Glomerular endothelial cell (primary cell): ENCODE measurements at regions not wholly inside any gene's neighbourhood (a gene's known extent, or its start where the extent isn't known, plus 50 kb on each side); places are given as distances from the start of the nearest gene placed in this dataset.
"Not testable (repeated sequence)": the region's sequence is repeated elsewhere in the genome, so short reads cannot be mapped to it uniquely, and the experiment has no call there.

Experiments
- DNase-seq: peaks from one replicate; pipeline ENCODE4 v3.0.0-alpha.2; 2011; ENCODE audit warnings: low read depth, low spot score; ENCODE audit errors: extremely low read depth

DNA sequence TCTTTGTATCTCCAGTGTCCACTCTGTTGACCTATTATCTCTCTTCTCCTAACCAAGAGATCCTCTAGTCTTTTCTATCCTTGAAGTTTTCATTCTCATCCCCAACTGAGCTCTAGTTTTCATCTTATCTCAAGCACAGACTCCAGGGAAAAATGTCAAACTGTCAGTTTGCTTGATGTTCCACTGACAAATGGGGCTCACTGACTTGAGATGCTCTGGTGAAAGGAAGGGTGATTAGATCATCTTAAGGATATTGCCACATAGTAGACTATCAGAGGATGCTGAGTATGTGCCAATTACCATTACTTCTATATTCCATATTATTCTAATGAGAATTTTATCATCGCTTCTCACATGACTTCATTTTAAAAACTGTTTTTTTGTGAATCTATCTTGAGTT, 2008.2 kb downstream of the ARAP2 start:
- no peak for DNase-seq

- DNase-seq = no peak
Measured at GRCh38 chr4:34245276-34245675, 1999.0 kb downstream of the ARAP2 start.

GRCh38 chr4:34250562-34250961, 1993.8 kb downstream of the ARAP2 start:
- DNase-seq = no peak

DNA sequence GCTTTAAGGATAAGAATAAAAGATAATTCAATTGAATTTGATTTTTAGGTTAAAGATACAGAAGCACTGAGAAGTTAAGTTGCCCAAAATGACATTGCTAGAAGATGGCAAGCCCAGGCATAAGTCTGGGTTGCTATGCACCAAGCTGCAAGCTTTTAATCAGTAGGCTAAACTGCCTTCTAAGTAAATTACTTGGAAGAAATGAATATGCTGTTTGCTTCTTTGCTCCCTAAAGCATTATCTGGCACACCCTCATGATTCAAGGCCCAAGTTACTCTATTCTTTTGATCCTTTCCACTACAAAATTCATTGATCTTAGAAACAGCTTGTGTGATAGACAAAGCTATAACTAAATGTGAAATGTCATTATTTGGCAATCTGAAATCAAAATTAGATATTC, 1991.1 kb downstream of the ARAP2 start:
- DNase-seq = no peak

DNA sequence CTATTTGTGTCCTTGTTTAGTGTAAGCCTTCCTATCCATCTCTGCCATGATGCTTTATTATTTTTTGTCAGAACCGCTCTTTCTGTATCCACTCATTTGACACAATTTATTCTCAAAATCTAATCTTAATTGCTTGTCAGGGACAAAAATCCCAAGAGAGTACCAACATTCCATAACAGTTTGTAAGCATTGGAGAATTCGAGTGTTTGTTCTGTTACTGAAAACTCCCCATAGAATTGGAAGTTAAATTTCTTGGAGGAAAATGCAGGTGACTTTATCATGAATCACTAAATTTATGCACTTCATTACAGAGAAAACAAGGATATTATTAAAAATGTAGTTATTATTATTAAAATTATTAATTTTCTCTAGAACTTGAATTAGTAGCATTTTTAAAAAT, 1986.1 kb downstream of the ARAP2 start:
- no peak for DNase-seq

GRCh38 chr4:34261799-34262314, 1982.5 kb downstream of the ARAP2 start:
- DNase-seq = no peak

- DNase-seq = no peak
Measured at GRCh38 chr4:34269613-34270012, 1974.7 kb downstream of the ARAP2 start.

GRCh38 chr4:34271479-34272355, 1972.6 kb downstream of the ARAP2 start:
- no peak for DNase-seq

DNA sequence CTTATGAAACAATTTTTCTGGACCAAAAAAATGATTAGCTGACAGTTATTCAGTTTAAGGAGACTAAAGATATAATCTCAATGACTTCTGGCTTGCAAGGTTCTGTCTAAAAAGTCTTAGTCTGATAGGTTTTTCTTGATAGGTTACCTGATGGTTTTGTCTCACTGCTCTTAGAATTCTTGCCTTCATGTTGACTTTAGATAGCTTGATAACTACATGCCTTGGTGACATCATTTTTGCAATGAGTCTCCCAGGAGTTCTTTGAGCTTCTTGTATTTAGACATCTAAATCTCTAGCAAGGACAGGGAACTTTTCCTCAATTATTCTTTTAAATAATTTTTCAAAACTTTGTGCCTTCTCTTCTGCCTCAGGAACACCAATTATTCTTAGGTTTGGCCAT, 1965.3 kb downstream of the ARAP2 start:
- DNase-seq = no peak

DNA sequence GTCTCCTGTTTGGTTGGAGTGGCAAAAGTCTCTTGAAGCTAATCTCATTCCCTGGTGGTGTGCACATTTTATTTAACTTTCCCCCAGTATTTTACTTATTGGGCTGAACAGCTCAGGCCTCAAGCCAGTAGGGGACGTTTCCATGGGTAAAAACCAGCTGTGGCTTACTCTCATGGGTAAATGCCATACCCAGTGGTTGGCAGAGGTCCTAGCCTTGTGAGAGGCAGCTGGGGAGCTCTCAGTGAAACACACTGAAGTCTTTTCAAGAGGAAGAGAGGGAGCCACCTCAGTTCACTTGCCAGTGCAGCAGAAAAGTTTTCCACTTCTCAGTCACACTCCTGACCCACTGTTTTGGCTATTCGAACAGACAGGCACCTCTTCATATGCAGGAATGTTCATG, 1964.2 kb downstream of the ARAP2 start:
- DNase-seq = no peak

GRCh38 chr4:34281826-34282225, 1962.5 kb downstream of the ARAP2 start:
- DNase-seq = no peak

DNA sequence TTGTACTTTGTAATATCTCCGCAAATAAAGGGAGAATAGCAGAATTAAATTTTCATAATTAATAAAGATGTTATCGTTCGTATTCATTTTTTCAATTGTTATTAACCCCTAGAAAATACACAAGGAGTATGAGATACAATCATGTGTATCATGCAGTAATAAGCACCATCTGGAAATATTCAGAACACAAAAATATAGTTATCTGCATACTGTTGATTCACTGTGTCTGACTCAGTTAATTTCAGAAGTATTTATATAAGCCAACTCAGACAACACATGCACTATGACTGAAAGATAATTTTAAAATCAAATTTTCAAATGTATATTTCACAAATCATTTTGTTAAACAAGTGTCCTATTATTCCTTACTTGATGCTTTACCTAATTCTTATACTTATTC, 1954.8 kb downstream of the ARAP2 start:
- no peak for DNase-seq

DNA sequence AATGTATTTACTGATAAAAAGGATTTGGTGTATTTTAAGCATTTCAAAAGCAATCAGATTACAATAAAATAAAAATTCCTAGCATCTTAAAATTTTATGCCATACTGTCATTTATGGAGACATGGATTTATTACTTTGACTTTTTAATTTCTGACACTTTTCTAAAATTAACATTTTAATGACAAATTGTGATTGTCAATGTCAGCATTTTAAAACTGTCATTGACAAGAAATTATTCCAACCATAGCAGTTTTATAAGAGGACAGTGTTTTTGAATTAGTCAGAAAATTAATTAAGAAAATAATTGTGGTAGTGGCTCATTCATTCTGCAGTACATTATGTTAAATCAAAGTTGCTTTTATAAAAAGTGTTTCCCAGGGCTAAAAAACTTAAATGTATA, 1954.4 kb downstream of the ARAP2 start:
- no peak for DNase-seq

GRCh38 chr4:34293459-34293858, 1950.9 kb downstream of the ARAP2 start:
- DNase-seq = no peak

DNA sequence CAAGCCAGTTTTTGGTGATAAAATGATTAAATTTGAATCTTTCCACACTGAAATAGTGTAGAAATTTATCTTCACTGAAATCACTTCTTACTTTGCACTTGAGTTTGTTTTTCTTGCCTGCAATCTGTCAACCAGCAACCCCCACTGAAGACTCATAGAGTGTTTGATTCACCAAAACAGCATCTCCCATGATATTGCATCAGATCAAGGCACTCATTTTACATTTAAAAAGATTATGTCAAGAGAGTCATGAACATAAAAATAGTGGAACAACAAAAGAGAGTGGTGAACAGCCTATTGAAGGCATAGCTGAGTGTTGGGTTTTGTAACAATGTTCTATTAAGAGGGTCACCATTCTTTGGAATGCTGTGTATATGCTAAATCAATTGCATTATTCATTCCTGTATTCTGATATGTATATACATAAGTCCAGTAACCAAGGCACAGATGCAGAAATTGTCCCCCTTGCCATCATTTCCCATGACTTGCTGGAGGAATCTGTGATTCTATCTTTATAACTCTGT, 1934.9 kb downstream of the ARAP2 start:
- no peak for DNase-seq

- no peak for DNase-seq
Measured at GRCh38 chr4:34318773-34319172, 1925.5 kb downstream of the ARAP2 start.

DNA sequence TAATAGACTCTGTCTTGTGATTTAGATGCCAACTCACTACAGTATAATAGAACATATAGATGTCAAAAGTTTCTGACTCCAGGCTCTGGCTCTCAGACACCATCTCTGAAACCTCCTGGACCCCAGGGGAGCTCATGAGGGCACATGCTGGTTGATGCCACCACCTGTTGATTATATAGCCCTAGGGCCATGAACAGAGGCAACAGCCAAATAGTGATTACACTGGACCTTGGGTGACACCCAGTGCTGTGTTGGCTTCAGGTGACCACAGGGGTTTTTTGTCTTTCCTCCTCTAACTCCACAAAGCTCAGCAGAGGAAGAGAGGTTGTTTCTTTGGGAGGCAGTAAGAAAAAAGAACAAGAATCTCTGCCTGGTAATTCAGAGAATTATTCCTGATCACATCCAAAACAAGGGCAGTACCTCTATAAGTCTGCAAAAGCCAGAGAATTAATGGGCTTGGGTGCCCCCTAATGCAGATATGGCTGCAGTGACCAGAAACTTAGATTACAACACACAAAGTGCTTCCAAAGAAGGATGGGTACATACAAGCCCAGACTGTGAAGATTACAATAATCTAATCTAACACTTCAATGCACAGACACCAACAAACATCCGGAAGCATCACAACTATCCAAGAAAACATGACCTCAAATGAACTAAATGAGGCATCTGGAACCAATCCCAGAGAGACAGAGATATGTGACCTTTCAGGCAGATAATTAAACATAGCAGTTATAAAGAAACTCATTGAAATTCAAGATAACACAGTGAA, 1920.6 kb downstream of the ARAP2 start:
- no peak for DNase-seq

DNA sequence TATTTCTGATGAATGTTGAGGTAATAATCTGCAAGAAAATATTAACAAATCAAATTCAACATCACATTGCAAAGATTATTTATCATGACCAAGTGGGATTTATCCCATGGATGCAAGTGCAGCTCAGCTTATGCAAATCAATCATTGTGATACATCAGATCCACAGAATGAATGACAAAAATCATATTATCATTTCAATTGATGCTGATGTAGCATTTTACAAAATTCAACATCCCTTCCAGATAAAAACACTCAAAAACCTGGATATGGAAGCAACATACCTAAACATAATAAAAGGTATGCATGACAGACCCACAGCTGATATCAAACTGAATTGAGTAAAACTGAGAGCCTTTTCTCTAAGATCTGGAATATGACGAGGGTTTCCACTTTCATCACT, 1915.4 kb downstream of the ARAP2 start:
- DNase-seq = no peak

- DNase-seq = not testable (repeated sequence)
Measured at GRCh38 chr4:34335156-34335555, 1909.2 kb downstream of the ARAP2 start.

DNA sequence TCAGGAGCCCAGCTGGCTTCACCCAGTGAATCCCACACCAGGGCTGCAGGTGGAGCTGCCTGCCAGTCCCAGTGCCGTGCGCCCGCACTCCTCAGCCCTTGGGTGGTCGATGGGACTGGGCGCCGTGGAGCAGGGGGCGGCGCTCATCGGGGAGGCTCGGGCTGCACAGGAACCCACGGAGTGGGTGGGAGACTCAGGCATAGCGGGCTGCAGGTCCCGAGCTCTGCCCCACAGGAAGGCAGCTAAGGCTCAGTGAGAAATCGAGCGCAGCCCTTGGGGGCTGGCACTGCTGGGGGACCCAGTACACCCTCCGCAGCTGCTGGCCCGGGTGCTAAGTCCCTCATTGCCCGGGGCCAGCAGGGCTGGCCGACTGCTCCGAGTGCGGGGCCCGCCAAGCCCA, 1908.8 kb downstream of the ARAP2 start:
- DNase-seq = not testable (repeated sequence)

GRCh38 chr4:34362654-34363053, 1881.7 kb downstream of the ARAP2 start:
- no peak for DNase-seq

GRCh38 chr4:34363842-34364241, 1880.5 kb downstream of the ARAP2 start:
- DNase-seq = no peak
